ENCODE measurements at regions not wholly inside any gene's neighbourhood (a gene's known extent, or its start where the extent isn't known, plus 50 kb on each side); places are given as distances from the start of the nearest gene placed in this dataset.
A peak's percentile ranks its signal among the peaks of the same experiment; 100 is the strongest.

DNA sequence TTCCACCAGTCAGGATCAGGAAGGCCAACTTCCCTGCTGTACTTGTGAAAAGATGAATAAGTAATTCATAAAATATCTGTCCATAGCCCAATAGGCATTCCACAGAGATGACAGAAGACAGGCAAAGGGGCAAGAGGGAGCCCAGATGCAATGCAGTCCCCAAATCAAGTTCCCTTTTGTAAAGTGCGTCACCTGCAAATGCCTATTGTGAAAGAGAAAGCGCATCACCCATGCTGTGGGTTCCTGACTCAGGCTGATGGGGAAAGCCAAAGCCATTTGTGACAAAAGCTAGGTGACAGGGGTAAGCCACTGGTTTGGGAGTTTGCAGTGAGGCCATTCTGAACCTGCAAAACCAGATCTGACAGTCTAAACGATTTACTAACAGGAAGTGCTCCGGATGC, 157.5 kb upstream of the ZNF536 start:
- no peak overlapping the region for H2AK5ac ChIP-seq (ENCODE audit: low read depth, low read length)
- H3K9ac ChIP-seq (replicated peaks in 1 of 4; ENCODE audit: extremely low read depth in 1 of 4, low read depth in 3 of 4, low read length in 3 of 4) = no peak overlapping the region
- H3K14ac ChIP-seq (ENCODE audit: insufficient read length) = no peak overlapping the region
- H3K4me3 ChIP-seq (ENCODE audit: extremely low read depth in 1 of 4, insufficient read depth in 2 of 4, low read depth in 3 of 4, low read length in 4 of 4) = no peak overlapping the region
- no peak overlapping the region for H3K18ac ChIP-seq (ENCODE audit: extremely low read depth, low read length)
- no peaks in the 10 kb centered on the region for H3K36me3 ChIP-seq (ENCODE audit: control insufficient read depth in 2 of 4, insufficient read depth in 4 of 4, low read length in 3 of 4)
- no peak overlapping the region for H3K27ac ChIP-seq (ENCODE audit: low read depth, low read length)
- H3K4ac ChIP-seq (replicated peaks; ENCODE audit: insufficient read length, low read depth, low read length) = no peak overlapping the region
- H4K91ac ChIP-seq (replicated peaks; ENCODE audit: insufficient read length, low read length) = no peak overlapping the region
- FAIRE-seq (no peak), DNase-seq (ENCODE audit: low read depth in 1 of 2, low spot score in 2 of 2) (peak in 1 of 2 experiments; percentile 41)
- no peaks in the 10 kb centered on the region for H3K23me2 ChIP-seq (ENCODE audit: low read depth, low read length)
- H4K8ac ChIP-seq (ENCODE audit: extremely low read depth, insufficient read depth, low read length) = no peak overlapping the region
- no peak overlapping the region for H3K56ac ChIP-seq (replicated peaks; ENCODE audit: insufficient read length, low read depth, low read length)
- H2BK15ac ChIP-seq (ENCODE audit: low read length) = no peak overlapping the region
- no peaks in the 10 kb centered on the region for H3K27me3 ChIP-seq (replicated peaks in 1 of 4; ENCODE audit: control insufficient read depth in 3 of 4, extremely low read depth in 1 of 4, insufficient read depth in 3 of 4, low read length in 3 of 4)
- no peaks in the 10 kb centered on the region for H3K79me2 ChIP-seq (ENCODE audit: control insufficient read depth in 1 of 2, insufficient read depth in 2 of 2, low read length in 2 of 2)
- H3K4me1 ChIP-seq (replicated peaks in 1 of 4; ENCODE audit: control insufficient read depth in 3 of 4, insufficient read depth in 4 of 4, low read length in 3 of 4) = peaks cover 0 to 2% (median 0%) of the 10 kb centered on the region in 4 experiments; a peak in 1 of 7 replicates
- no peak overlapping the region for H2AFZ ChIP-seq (ENCODE audit: low read length)
- WGBS, 2 experiments (ENCODE audit: extremely low coverage in 1 of 2, insufficient coverage in 1 of 2, insufficient read length in 1 of 2, insufficient replicate concordance in 2 of 2, low coverage in 1 of 2, low lambda C conversion rate in 2 of 2, missing lambda C conversion rate in 1 of 2) = 65% methylated on average over 4 of the region's 4 CpGs; no CpG with 5 or more reads in 1 of the 2 experiments
- H3K4me2 ChIP-seq (ENCODE audit: insufficient read depth in 1 of 2, low read depth in 2 of 2, low read length in 2 of 2) = no peak overlapping the region
- CTCF ChIA-PET (ENCODE audit: partially characterized antibody) = interaction anchor here (0.9 to 1.3 kb wide), 3 partner anchors 38 to 151 kb away, joined by 3 read pairs; no protein-coding TSS in a partner anchor
- no peak overlapping the region for H2BK120ac ChIP-seq (replicated peaks; ENCODE audit: low read depth, low read length)
- no peak overlapping the region for H2BK12ac ChIP-seq (ENCODE audit: low read depth, low read length)
- POLR2A ChIA-PET (ENCODE audit: partially characterized antibody) = no interaction called here
- H3K79me1 ChIP-seq (ENCODE audit: low read depth, low read length) = no peaks in the 10 kb centered on the region
- no peak overlapping the region for H2BK5ac ChIP-seq (ENCODE audit: low read depth, low read length)
- no peak overlapping the region for H2BK20ac ChIP-seq (ENCODE audit: low read length)
- no peak overlapping the region for H4K5ac ChIP-seq (ENCODE audit: insufficient read length, low read depth, low read length)
- H3K9me3 ChIP-seq (ENCODE audit: insufficient read depth in 2 of 2, low read depth in 1 of 2, low read length in 1 of 2) = no peaks in the 10 kb centered on the region
- no peak overlapping the region for H3K23ac ChIP-seq (ENCODE audit: insufficient read length)
- no peaks in the 10 kb centered on the region for H4K20me1 ChIP-seq (replicated peaks in 1 of 2; ENCODE audit: control insufficient read depth in 1 of 2, insufficient read depth in 2 of 2, low read length in 2 of 2)
- no peak for TF ChIP-seq NRF1 (IDR thresholded peaks at IDR 0.05; ENCODE audit: low read depth, low read length)

All from H1 (cell line).